AG09309 (cell line): ENCODE measurements at regions not wholly inside any gene's neighbourhood (a gene's known extent, or its start where the extent isn't known, plus 50 kb on each side); places are given as distances from the start of the nearest gene placed in this dataset.

Experiments
- DNase-seq: peaks from one replicate; pipeline ENCODE4 v3.0.0-alpha.2; 2010; ENCODE audit warnings: low read depth
- H3K4me3 ChIP-seq: 2 replicates; pipeline ENCODE4 v1.5.1; 2011; ENCODE audit warnings: mild to moderate bottlenecking, low read depth, low read length, moderate library complexity; ENCODE audit not compliant: control insufficient read depth
- TF ChIP-seq, protein P1 (sequence below): IDR thresholded peaks from 2 replicates; pipeline ENCODE4 v1.5.1; 2011; ENCODE audit warnings: mild to moderate bottlenecking, low read depth, low read length, inconsistent platforms; ENCODE audit not compliant: insufficient read depth, control insufficient read depth; ENCODE audit errors: missing control alignments

DNA sequence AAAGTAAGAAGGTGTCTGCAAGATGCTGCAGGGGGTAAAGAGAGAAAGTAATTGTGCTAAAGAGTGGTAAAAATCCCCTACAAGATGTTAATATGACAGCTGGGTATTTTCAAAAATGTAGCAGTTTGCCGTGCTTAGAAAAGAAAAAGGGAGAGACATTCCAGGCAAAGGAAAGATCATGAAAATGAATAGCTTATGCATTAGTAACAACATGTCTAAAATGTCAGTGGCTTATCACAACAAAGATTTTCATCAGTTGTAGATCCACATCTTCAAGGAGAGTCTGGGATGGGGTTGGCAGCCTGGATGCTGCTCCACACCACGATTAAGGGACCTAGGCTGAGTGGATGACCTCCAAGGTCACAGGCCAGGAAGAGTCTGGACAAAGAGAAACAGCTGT lies 920.9 kb downstream of the GRID1 start:
- TF ChIP-seq, protein P1, sequence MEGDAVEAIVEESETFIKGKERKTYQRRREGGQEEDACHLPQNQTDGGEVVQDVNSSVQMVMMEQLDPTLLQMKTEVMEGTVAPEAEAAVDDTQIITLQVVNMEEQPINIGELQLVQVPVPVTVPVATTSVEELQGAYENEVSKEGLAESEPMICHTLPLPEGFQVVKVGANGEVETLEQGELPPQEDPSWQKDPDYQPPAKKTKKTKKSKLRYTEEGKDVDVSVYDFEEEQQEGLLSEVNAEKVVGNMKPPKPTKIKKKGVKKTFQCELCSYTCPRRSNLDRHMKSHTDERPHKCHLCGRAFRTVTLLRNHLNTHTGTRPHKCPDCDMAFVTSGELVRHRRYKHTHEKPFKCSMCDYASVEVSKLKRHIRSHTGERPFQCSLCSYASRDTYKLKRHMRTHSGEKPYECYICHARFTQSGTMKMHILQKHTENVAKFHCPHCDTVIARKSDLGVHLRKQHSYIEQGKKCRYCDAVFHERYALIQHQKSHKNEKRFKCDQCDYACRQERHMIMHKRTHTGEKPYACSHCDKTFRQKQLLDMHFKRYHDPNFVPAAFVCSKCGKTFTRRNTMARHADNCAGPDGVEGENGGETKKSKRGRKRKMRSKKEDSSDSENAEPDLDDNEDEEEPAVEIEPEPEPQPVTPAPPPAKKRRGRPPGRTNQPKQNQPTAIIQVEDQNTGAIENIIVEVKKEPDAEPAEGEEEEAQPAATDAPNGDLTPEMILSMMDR, result no peak
- DNase-seq, result no peak
- no peak overlapping the region for H3K4me3 ChIP-seq

DNA sequence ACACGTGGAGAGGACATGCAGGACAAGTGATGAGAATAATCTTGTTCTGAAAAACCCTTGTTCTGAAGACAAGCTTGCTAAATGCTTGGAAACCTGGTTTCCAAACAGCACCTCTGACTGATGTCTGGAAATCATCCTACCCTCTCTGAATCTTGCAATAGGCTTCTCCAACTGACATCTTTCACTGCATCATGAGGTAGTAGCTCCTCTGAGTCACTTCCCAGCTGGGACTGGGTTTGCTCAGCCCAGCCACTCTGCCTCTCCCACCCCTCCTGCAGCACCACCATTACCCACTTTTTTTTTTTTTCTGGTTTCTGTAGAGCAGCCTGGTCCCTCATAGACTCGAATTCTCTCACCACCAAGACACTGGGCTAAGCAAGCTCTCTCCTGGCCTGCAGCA lies 919.8 kb downstream of the GRID1 start:
- TF ChIP-seq, protein P1, result no peak
- no peak overlapping the region for H3K4me3 ChIP-seq
- DNase-seq, result no peak

DNA sequence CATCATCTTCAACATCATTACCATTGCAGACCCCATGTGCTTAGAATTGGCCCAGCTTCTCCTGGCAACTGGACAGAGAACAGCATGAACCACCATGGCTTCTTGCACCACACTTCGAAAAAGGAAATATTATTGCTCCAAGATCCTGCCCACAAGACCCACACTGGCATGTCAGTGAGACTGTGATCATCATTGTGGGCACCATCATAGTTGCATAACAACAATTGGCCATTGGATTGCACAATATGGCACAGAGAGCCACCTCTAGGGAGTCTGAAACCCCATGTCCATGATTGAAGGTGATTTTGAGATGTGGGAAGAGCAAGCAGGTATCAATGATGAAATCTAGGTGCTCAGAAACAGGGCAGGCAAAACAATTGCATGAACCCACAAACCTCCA lies 918.9 kb downstream of the GRID1 start:
- TF ChIP-seq, protein P1, result no peak

DNA sequence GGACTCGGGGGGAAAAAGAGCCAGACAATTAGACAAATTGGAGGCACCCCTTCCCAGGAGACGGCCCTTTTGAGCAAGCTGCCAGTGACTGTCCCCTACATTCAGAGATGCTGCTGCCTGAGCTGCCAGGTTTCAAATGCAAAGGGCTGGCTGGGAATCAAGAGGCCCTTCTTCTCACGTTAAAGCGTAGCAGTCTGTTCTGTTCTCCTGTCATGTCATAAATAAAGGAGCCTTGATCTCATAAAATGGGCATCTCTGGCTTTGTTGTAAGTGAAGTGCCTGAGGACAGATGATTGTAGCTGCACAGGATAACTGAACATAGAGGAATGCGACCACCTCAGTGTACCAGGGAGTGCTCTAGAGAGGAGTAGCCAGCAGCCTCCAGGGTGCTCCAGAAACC lies 917.9 kb downstream of the GRID1 start:
- no peak overlapping the region for H3K4me3 ChIP-seq
- DNase-seq, result no peak
- TF ChIP-seq, protein P1, result no peak

More for the DNA sequence above, 918.9 kb downstream of the GRID1 start:
- no peak for DNase-seq
- no peak overlapping the region for H3K4me3 ChIP-seq

DNA sequence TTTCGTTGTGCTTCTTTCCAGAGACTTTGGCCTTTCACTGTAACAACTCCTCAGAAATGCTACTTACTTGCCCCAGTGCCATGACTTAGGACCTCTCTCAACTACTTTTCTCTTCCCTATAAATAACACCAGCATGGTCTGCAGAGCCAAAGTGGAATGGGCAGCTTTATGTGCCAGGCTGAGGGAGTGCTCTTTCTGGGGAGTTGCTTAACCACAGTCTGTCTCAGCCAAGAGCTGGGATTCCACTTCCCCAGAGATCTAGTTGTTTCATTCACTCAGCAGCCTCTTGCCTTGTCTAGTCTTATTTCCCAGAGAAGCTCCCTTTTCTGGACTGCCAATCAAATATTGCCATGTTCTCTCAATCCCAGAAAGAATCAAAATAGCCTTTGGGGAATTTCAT lies 912.2 kb downstream of the GRID1 start:
- TF ChIP-seq, protein P1, result no peak
- no peak for DNase-seq
- no peak overlapping the region for H3K4me3 ChIP-seq

DNA sequence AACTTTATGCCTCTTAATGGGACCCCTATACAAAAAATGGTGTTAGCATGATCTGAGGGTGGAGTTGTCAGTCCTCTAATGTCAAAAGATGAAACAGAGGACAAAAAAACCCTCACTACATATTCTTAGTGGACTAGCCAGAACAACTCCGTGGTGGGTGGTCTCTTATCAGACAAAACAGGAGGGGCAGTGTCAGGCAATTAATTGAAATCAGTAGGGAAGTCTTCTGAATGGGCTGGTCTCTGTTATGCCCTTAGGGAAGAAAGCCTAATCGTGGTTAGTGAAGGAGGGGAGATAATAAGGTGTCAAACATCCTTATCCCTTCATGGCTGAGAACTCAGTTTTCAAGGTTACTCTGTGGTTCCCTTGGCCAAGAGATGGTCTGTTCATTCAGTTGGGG lies 909.4 kb downstream of the GRID1 start:
- no peak overlapping the region for H3K4me3 ChIP-seq
- TF ChIP-seq, protein P1, result no peak
- DNase-seq, result no peak

DNA sequence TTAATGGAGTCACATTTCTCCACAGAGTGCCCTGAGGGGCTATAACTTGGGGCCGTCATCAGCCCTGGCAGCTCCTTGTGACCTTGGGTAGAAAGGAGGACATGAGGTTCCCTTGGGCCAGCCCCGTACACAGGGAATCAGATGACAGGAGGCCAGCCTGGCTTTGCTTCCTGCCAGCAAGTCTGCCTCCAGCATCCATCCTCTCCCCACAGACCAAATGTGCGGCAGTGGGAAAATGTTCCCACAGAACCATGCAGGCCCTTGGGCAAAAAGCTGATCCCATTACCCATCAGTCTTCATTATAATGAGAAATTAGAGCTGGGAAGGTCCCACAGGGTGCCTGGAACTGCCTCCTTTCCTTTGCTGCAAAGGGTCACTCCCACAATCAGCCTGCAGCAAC lies 908.3 kb downstream of the GRID1 start:
- TF ChIP-seq, protein P1, result no peak
- DNase-seq, result no peak
- no peak overlapping the region for H3K4me3 ChIP-seq
